NCI-H2196 treated with DMSO at 0.1 percent for 48 hours (cell line): ENCODE measurements at regions not wholly inside any gene's neighbourhood (a gene's known extent, or its start where the extent isn't known, plus 50 kb on each side); places are given as distances from the start of the nearest gene placed in this dataset.

ENCODE experiments used
- DNase-seq: peaks from one replicate; lab custom pipeline; 2025; ENCODE audit not compliant: unreplicated experiment; lab: John Stamatoyannopoulos, UW

- DNase-seq = no peak
These were observed 374.6 kb upstream of the CFAP20DC start for GRCh38 chr3:59424268-59425010.

DNA sequence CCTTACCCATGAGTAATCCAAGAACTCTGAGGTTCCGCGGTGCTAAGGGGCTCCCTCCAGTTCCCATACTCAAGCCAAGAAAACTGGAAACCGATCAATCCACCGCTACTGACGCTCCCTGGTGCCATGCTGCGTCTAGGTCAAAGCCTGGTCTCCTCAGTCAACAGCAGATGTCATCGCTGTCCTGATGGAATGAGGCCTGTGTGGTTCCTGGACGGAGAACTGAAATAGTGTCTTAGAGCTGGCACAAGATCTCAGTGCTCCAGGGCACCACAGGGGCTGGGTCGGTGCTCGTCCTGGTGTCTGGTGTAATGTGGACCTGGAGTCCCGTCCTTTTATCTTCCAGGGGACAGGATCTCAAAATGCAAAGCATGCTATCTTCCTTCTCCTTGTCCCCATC lies 373.9 kb upstream of the CFAP20DC start:
- DNase-seq = no peak

DNA sequence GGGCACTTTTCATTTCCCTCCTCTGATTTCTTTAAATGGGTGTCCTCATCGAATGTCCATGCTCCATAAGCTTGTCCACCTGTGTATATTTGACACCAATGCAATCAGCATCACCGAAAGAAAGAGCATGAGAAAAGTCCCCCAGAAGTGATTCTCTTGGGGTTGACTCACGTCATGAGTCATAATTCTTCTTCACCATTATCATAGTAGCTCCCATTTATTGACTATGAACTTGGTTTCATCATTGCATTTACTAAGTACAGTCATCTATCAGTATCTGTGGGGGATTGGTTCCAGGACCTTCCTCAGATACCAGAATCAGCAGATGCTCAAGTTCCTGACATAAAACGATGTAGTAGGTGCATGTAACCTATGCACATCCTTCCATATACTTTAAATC lies 372.5 kb upstream of the CFAP20DC start:
- DNase-seq = no peak

- DNase-seq = no peak
These were observed 369.0 kb upstream of the CFAP20DC start for GRCh38 chr3:59418836-59419235.

DNA sequence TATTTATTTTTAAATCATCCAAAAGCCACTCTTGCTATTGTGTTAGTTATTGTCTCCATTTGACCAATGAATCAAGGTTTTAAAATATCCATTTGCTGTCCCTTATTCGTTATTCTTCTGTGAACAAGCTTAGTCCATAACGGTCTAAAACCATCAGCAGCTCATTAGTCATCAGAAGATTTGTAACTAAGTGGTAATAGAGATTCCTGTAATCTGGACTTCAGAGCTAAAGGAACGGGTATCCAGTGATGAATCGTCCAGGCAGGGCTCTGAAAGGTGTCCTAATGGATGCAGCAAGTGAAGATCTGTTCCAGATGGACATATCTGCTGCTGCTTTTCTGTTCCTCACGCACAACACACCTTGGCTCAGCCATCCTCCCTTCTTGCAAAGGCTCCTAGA lies 362.7 kb upstream of the CFAP20DC start:
- DNase-seq = no peak

DNA sequence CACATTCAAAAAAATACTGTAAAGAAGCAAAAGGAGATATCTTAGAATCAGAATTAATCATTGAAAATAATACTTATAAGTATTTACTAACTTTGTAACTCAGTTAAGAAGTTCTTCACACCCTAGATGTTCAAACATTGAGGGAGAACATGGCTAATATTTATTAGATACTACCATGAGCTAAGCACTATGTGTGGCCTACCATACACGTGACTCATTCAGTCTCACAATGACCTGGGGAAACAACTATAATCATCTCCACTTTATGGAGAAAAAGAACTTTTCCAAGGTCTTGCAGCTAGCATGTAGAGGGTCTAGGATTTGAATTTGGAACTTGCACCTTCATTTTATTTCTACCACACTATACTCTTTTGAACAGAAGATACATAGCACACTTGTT lies 361.9 kb upstream of the CFAP20DC start:
- no peak for DNase-seq

DNA sequence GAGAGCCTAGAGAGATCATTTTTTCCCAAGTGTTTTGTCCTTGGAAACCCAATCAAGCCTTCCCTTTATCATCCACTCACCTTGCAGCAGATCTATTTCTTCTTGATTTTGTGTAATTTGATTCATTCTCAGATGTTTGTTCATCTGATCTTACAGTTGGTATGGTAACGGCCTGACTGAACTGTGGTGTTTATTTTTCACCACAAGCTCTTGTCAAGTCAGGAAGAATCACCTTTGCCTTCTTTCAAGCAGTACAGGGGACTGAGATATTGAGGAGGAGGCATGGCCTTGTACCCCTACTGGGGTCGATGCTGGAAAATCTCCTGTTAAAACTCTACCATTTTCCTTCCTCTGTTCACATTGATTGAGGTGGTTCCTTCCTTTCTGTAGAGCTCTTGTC lies 361.4 kb upstream of the CFAP20DC start:
- DNase-seq = no peak

GRCh38 chr3:59408047-59408624 lies 358.3 kb upstream of the CFAP20DC start:
- DNase-seq = no peak

DNA sequence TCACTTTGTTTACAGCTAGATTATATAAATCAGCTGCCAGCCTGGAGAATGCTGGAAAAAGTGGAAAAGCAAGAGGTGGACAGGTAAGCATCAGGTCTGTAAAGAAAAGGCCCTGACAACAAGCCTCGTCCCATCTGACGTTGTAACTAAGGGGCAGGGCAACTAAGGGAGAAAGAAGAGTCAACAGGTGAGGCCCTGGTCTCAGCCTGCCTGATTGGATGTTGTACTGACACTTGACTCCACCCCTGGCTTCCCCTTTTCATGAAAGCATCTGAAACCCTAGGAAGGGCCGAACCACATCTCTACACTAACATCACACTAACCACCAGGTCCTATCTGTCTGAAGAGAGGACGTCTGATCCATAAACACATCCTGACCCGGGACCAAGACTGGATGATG lies 357.6 kb upstream of the CFAP20DC start:
- DNase-seq = no peak

GRCh38 chr3:59406943-59407342 lies 357.1 kb upstream of the CFAP20DC start:
- DNase-seq = no peak

DNA sequence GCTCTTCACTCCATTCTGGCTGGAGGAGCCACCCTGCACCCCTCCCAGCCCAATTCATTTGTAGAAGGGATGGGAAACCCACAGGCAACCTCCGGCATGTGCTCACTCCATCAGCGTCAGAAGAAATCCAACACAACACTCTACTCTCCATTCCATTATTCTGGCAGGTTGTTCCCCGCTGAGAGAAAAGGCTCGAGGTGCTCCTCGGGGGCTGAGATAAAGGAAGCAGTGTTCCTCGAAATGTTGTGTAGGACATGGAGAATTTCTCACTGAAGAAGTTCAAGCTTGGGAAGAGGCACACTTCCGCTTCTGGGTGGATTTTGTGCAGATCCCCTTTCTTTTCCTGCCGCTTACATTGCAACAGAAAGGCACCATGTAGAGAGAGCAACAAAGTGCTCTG lies 355.0 kb upstream of the CFAP20DC start:
- no peak for DNase-seq

GRCh38 chr3:59404064-59404463 lies 354.2 kb upstream of the CFAP20DC start:
- DNase-seq = no peak

DNA sequence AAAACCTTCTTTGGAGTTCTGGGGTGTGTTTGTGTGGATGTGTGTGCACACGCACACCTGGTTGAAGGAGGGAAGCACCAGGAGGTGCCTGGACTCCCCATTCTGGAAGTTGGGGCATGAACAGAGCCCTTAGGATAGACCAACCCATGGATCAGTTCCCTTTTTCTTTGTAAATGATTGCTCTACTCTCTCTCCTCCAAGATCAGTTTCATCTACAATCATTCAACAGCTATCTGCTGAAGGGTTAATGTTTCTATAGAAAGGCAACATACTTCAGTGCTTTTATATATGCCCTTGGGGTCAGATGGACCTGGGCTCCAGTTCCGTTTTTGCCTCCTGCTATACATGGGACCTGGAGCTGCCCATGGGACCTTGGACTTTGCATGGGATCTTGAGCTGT lies 352.1 kb upstream of the CFAP20DC start:
- no peak for DNase-seq

DNA sequence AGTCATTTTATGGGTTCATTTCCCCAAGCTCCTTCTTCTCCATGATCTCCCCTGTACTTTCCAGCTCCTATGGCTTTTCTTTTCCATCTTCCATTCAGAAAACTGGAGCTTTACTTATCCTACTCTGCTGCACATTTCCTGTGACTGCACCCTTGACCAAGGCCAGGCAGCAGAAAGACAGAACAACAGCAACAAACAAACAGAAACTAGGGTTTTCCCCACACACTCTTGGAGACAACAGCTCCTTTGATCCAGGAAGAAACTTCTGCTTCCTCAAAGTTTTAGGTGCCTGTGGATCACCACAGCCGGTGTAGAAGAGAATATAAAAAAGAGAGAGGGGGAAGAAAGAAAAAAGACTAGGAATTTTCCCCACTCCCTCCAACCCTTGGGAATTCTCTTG lies 342.3 kb upstream of the CFAP20DC start:
- DNase-seq = no peak

DNA sequence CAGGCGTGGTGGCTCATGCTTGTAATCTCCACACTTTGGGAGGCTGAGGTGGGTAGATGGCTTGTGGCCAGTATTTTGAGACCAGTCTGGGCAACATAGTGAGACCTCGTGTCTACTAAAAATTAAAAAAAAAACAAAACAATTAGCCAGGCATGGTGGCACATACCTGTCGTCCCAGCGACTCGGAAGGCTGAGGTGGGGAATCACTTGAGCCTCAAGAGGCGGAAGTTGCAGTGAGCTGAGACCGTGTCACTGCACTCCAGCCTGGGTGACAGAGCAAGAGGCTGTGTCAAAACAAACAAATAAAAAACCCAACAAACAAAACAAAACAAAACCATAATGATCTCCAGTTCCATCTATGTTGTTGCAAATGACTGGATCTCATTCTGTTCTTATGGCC lies 341.3 kb upstream of the CFAP20DC start:
- no peak for DNase-seq

- no peak for DNase-seq
These were observed 338.9 kb upstream of the CFAP20DC start for GRCh38 chr3:59388555-59389270.

GRCh38 chr3:59386165-59386564 lies 336.3 kb upstream of the CFAP20DC start:
- DNase-seq = no peak

GRCh38 chr3:59385547-59385946 lies 335.7 kb upstream of the CFAP20DC start:
- DNase-seq = no peak

DNA sequence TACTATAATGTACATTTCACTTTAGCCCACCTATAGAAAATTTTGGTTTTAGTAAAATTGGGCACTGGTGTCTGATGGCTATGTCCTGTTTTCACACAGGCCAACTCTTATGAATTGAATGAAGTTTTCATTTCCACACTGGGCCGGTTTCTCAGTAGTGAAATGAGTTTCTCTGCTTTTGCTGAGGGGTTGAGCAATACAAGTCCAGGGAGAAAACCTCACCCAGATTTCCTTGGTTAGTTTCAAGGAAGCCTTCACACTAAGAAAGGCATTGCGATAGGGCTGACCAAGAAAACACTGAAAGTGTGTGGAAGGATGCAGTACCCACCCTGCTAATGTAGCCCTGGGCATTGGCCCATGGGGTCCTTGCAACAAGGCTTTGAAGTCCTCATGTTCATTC lies 331.5 kb upstream of the CFAP20DC start:
- no peak for DNase-seq

DNA sequence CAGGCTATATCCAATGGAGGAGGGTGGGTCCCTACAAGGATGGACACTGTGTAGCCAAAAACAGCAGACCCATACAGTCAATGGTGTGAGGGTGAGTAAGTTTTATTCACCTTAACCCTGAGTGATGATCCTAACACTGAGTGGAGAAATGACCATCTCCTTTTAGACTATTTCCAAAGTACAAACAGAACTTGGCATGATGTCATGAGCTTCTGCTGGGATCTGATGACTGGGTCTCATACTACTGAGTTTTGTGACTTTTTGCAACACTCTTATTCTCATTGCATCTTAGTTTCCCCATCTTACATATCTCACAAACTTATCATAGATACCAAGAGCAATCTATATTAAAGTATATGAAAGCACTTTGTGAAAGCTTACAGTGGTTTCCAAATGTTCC lies 330.3 kb upstream of the CFAP20DC start:
- no peak for DNase-seq

- no peak for DNase-seq
These were observed 325.0 kb upstream of the CFAP20DC start for GRCh38 chr3:59374818-59375211.

- DNase-seq = no peak
These were observed 324.4 kb upstream of the CFAP20DC start for GRCh38 chr3:59374091-59374817.
